ENCODE measurements at regions not wholly inside any gene's neighbourhood (a gene's known extent, or its start where the extent isn't known, plus 50 kb on each side); places are given as distances from the start of the nearest gene placed in this dataset.
A peak's percentile ranks its signal among the peaks of the same experiment; 100 is the strongest.

DNA sequence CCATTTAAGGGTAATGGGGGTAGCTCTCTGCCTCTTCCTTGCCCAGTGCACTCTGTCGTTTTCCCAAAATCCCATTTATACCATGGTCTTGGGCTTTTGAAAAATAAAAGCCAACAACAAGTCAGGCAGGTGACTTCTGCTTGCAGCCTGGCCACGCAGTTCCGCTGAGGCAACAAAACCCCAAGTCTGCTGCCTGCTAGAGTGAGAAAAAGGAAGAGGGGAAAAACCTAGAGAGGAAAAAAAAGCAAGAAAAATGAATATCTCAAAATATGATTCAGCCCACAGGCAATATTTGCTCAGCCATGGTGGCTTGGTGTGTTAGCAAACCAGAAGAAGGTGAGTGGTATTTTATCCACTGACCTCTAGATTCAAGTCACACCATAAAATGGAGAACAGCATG lies 148.2 kb upstream of the FSTL4 start:
- no peak for DNase-seq

DNA sequence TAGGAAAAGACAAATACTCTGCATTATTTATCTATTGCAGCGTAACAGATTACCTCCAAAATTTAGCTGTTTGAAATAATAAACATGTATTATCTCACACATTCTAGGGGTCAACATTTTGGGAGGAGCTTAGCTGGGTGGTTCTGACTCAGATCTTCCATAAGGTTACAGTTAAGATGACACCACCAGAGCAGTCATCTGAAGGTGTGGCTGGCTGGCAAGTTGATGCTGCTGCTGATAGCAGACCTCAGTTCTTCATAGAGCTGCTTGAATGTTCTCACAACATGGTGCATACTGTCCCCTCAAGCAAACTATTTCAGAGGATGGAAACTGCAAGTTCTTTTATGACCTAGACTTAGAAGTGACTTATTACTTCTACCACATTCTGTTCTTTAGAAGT lies 146.3 kb upstream of the FSTL4 start:
- DNase-seq = no peak

DNA sequence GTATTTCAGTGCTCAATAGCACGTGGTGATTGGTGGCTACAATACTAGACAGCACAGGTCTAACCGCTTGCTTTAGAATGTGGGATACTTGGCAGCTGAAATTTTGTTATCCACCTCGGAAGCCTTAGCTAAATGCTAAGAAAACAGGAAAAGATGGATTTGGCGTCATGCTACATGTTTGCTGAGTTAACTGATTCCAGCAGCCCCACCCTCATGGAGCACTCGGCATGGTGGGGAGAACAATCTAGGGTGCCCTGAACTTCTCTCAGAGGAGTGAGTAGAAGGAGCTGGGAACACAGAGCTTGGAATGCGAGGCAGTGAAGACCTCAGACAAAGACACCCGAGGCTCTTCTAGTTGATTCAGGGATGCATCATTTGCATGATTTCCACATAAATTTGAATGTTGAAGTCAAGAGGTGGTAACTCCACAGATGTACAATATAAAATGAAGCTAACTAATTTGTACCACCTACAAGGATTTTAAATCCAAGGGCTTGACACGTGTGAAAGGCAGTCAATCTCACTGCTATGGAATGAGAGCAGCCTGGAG lies 145.1 kb upstream of the FSTL4 start:
- DNase-seq = no peak

DNA sequence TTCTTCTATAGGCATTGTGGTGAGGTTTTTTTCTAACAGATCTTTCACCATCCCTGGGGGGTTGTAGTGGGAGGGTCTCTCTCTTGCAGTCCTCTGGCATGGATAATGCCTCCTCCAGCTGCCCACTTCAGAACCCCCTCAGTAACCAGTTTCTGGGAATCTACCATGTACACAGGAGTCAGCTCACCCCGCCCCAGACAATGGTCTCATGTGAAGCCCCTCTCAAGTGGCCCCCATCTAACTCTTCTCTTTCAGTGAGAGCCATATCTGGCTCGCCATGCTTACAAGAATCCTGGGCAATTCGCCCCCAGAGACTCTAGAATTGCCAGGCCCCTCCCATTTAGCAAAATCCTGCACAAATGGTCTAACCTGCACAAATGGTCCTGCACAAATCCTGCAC lies 144.4 kb upstream of the FSTL4 start:
- no peak for DNase-seq

DNA sequence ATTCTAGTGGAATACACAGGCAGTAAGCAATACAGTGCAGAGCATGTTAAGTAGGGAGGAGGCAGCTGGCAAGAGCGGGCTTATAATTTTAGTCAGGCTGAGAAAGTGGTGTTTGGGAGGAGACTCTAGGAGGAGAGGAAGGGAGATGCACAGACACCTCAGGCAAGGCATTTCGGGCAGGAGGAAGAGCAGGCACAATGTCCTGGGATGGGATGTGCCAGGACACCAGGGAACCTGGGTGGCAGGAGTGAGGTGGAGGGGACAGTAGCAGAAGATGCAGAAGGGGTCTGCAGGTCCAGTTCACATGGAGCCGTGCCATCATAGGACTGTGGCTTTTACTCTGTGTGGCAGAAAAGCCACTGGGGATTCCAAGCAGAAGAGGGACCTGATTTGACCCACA lies 143.7 kb upstream of the FSTL4 start:
- no peak for DNase-seq

DNA sequence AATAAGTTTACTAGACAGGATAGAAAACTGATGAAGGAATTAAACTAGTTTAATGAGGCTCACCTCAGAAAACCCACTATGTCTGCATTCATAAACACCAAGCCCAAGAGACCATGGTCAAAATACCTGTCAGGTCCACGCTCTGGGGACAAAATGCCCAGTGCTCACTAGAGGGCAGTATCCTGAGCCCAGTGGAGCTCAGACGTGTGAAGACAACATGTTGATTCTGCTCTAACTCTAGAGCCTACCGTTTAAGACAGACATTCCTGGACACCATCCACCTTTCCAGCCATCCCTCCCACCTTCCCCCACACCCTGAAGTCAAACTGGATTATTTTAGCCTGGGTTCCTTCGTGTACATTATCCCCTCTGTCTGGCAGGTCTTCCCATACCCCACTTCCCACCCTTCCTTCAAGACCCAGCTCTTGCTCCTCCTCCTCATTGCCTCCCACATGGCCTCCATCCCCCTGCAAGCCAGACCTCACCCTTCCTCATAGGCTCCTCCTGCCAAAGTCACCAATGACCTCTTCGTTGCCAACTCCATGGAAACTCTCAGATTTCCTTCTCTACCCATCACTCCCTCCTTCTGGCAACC lies 142.3 kb upstream of the FSTL4 start:
- peak in 1 of 2 donors; percentile 16 for DNase-seq

DNA sequence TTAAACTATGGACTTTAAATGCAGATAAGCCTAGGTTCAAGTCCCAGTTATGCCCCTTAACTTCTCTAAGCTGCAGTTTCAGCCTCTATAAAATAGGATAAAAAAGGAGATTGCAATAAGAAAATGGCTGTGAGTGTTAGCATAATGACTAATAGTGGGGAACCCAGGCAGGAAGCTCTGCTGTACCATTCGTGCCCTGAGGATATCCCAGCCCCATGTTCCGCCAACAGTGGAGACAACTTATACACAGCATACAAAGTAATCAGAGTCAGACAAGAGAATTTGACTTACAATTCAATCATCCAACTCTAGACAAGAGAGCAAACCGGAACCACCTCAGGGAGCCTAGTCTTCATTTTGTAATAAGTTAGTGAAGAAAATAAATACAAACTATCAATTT lies 141.5 kb upstream of the FSTL4 start:
- no peak for DNase-seq

DNA sequence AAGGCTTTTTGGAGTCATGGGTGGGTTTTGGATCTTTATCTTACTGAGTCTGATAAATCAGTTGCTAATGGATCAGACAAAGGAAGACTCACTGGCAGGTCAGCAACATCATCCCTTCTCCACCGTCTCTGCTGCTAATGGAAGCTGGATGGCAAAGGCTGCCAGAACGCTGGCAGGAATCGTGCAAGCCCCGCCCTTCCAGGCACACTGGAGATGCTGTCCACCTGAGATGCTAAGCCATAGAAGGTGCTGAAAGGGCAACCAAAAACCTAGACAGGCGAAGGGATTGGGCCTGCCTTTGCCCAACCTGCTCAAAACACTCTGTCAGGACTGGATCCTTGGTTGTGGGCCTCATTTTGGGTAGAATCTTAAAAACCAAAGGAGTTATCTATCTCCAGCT lies 139.5 kb upstream of the FSTL4 start:
- no peak for DNase-seq

DNA sequence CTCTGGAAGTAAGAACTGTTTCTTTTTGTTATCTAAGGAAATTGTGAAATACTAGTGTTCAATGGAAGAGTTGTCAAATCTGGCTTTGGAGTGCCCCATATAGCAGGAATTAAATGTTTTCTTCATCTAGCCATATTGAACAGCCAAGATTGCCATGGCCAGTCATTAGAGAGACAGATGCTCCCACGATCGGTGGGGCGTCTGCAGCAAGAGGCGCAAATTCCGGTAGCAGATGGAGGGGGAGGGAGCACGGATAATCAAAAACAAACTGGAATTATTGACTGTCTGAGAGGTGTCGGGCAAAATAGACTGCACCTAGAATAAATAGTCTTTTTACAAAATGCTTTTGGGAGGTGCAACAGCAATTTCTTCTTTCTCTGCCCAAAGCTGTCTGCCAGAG lies 139.1 kb upstream of the FSTL4 start:
- DNase-seq = no peak

DNA sequence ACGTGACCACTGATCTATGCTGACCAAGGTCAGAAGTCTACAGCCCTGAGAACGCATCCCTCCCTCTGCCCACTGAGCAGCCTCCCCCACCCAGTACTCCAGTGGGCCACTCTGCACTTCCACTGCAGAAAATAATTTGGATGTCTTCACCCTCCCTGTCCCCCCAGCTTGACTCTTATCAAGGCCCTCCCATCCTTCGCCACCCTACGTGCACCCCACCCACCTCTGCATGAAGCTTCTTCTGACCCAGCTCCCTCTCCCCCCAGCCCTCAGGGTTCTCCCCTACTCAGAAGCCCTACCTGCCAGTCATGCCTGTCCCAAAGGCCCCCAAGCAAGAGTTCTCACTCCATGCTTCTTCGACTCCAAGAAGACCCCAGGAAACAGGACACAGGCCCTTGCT lies 138.5 kb upstream of the FSTL4 start:
- DNase-seq = no peak

DNA sequence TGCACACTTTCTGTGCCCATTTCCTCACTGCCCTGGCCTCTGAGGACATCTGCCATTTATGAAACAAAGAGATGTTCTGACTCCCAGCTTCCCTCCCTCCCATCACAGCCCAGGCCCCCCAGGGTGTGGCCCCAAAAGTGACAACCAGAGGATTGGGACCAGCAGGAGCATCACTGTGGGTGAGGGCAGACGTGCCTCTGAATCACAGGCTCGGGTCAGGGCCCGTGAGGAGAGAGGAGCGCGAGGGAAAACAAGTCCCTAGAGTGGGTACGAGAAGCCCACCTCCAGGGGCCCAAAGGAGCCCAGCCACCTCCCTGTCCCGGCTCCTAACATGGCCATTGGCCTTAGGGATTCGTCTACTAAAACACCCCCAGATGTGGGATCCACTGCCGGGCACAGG lies 138.0 kb upstream of the FSTL4 start:
- no peak for DNase-seq

DNA sequence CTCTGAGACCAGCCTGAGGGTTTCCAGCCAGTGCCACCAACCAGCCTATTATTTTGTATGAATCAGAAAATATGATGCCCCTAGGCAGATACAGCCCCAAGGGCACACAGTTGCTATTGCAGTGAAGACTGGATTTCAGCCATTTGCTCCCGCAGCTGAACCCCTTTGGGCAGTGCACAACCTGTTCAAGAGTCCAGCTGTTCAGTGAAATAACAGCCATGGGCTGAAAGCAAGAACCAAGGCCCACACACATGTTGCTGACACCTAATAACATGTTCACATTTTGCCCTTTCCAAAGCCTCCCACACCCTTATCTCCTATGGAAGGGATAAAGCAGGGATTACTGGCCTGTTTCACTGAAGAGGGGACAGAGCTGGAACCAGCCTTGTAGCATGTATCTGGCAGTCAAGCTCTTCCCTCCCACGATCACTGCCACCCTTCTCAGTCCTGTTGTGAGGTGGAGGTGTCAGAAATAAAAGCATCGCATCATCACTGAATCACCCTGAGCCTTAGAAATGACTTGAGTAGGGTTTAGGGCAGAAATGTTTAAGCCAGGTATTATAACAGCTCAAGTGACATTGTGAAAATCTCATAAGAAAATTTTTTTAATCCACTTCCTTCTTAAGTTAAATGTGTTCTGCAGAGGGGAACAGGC lies 137.1 kb upstream of the FSTL4 start:
- DNase-seq = no peak

DNA sequence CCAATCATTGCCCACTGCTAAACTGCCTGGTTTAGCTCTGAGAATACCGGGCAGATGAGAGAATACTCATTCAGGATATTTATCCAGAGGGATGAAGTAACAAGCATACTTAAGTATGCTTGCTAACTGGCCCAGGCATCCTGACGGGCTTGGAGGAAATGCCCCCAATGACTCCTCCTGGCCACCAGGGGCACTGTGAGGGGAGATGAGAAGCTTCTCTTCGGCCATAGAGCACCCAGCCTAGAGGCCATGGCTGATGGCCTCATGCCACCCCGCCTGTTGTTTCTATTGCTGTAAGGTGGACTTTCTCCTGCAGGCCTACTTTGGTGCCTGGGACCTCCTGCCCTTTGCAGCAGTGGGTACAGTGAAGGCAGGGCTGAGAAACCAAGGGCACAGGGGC lies 134.5 kb upstream of the FSTL4 start:
- no peak for DNase-seq

DNA sequence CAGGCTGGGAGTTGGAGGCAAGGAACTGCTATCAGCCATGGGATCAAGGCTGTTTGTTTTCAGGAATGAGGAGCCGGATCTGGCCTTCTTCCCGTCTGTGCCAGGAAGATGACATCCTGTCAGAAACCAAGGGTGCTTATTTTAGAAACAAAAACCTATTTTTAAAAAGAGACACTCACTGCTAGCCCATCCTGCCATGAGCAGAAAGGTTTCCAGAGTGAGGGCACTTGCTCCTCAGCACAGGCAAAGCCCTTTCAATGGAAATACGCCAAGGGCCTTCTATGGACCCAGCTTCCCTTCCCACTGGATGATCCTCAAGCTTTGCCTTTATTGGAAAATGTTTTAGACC lies 132.6 kb upstream of the FSTL4 start:
- no peak for DNase-seq

DNA sequence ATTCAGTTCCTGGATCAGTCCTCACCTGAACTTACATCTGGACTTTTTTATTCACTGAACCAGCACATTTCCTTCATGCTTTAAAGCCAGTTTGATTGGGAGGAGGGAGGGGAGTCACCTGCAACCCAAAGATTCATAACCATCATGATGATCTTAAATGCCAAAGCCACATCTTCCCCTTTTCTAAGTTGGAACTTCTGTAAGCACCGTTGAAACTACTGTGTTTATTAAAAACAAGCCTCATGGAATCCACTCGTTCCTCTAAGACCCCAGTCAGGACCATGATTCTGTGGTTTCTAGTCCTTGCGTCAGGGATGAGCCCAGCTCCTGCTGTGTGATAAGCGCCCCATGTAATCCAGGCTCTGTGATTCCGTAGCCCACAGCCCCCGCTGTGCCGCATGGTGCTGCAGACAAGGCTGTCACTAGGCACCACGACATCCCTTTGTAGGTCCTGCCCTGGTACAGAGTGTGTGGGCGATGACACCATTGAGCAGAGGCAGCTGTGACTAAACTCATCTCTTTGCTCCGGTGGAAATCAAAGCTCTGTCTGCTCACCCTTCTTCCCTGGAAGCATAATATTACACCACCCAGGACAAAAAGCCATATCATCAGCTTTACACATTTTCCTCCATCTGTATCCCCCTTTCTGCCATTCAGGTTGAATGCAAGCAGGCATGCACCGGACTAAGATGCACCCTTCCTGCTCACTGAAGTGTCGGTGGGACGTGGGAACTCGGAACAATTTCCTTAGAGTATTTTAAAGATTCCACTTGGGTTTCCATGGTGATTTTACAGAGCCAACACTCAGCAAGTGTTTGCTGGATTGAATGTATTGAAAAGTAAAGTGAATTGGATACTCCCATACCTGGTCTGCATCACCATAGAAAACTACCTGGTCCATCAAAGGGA lies 132.0 kb upstream of the FSTL4 start:
- DNase-seq = no peak

DNA sequence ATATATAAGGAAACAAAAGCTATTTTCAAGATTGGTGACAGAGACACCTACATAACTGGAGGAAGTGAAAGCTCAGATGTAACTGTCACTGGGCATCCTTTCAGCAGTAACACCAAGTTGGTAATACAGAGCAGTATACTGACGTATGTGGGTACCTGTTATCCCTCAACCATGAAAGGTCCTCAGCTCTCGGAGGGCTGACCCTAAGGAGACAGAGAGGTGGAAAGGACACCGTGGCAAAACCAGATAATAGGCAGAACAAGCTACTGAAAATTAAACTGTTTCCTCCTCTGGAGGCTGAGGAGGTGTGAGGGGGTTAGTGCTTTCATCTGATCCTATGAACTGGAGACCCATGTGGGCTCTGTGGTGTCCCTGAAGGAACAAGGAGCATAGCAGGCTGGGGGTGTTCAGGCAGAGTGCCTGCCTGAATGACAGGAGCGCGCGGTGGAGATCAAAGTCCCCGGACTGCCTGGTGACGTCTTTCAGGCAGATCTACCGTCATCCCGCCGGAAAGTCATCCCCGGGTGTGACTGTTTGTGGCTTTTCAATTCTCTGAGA lies 130.2 kb upstream of the FSTL4 start:
- DNase-seq = no peak

DNA sequence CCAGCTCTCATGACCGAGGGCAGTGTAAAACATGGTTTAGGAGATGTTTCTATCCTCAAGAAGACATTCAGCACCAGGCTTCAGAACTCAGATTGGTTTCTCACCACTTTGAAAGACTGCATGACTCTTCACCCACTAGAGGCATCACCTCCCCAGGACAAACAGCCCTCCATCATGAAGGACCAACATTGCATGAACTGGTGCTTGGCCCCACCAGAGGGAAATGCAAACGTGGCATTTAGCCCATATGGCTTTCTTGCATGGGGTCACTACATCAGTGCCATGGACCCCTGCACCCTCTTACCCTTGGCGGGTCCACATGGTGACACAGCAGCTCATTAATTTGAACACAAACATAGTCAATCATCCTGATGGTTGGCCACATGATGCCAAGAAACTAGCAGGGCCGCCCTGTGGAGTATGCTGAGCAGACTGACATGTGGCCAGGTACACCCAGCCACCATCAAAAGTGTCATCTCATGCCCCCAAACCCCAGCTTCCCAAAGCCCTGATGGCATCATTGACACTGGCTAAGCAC lies 129.5 kb upstream of the FSTL4 start:
- no peak for DNase-seq

DNA sequence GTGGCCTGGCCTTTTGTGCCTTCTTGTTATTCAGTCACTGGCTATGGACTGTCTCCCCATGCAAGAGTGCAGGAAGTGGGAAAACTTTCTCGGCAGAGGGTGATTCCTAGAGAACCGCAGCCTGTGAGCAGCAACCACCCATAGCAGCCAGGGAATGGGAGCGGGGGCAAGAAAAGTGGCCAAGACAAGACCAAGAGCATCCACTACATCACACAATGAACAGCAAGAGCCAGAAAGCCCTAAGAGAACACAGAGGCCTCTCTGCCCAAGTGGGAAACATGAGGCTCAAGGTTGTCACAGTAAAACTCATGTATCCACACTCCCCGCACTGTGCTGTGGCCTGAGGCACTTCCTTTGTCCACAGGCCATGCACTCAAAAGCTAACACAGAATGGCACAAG lies 129.1 kb upstream of the FSTL4 start:
- no peak for DNase-seq

DNA sequence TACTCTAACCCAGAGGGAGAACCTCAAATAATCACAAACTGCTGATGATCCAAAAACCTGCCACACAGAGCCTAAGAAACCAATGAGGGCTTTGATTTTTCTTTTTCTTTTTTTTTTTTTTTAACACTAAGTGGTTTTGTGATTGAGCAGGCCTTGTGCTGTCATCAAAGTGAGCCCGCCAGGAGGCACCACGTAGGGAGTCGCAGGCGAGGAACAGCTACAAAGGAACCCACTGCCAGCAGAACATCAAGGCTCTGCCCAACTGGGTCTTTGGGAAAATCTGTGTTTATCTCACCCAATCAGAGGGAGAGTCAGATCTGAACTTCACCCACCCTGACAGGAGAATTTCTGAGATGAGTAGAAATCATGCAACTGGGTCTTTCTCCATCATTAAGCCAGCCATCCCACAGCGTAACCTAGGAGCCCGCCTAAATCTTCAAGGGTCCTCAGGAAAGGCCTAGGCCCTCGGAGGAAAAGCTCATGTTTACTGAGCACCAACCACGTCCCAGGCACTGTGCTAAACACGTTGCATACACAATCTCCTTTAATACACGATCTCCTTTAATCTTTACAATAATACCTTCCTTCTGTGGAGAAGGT lies 126.9 kb upstream of the FSTL4 start:
- no peak for DNase-seq

DNA sequence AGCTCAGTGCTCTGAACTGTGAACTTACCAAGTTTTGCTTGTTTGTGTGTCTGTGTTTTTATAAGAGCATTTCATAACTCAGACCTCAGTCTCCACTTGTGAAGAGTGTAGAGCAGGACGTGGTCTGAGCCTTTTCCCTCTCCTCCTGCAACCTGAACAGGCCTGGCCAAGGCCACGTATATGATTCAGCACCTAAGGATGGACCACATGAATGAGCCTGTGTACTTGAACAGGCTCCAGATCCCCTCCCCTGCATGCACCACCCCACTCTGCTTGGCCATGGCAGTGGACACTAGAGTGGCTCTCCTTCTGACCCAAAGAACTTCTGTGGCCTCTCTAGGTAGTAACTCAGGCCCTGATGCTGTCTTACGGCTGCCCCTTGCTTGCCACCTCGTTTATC lies 125.9 kb upstream of the FSTL4 start:
- no peak for DNase-seq

DNA sequence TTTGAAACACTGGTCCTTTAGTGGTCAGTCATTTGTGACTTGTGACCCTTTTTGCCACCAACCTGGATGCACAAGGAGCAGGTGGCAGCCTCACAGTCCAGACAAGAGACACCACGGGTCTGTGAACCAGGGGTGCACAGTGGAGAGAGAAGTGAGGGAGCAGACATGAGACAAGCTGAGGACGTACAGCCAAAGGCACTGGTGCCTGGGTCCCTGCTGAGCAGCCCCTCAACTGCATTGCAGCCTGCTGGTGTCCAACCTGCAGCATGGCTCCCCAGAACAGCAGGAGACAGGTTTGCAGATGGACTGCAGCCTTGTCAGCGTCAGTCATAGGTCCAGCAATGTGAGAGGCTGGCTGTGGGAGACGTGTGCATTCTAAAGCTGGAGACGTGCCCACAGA lies 124.2 kb upstream of the FSTL4 start:
- no peak for DNase-seq

DNA sequence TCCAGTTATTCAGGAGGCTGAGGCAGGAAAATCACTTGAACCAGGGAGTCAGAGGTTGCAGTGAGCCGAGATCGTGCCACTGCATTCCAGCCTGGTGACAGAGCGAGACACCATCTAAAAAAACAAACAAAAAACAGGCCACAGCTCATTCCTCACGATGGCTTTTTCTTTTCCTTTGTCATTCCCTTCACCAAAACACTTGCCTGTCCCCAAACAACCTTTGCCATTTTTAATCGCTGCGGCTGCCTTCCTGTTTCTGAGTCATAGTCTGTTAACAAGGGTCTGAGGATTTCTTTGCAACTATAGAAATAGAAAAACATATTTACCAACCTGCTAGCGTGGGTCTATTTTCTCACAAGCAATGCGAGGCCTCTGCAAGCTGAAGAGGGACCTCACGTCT lies 123.0 kb upstream of the FSTL4 start:
- DNase-seq = no peak

DNA sequence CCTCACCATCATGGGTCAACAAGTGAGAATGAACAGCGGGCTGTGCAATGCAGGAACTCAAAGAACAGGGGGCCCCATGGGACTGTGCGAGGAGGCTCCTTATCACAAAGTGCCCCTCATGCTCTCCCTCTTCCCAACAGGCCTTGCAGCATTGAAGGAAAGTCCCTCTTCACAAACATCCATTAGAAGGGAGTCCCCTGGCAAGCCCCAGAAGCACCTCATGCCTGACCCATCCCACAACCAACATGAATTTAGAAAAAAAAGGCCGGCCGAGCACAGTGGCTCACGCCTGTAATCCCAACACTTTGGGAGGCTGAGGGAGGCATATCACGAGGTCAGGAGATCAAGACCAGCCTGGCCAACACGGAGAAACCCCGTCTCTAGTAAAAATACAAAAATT lies 122.6 kb upstream of the FSTL4 start:
- no peak for DNase-seq
